Cardiac fibroblast (primary cell): ENCODE measurements at regions not wholly inside any gene's neighbourhood (a gene's known extent, or its start where the extent isn't known, plus 50 kb on each side); places are given as distances from the start of the nearest gene placed in this dataset.

ENCODE experiments used
- DNase-seq, 2 donors: peaks; one replicate each; pipeline versions ENCODE4 v3.0.0 to v3.0.0-alpha.2; 2010; ENCODE audit warnings: low read depth in 2 of 2
- H3K4me3 ChIP-seq, 2 donors: replicated peaks in 1 of 2; 1 replicate in 1 of 2; 2 replicates in 1 of 2; pipeline ENCODE4 v1.5.1; 2011; ENCODE audit warnings: low read depth in 2 of 2, low read length in 2 of 2, mild to moderate bottlenecking in 2 of 2, moderate library complexity in 1 of 2
- CTCF ChIP-seq: IDR thresholded peaks from one replicate; pipeline ENCODE4 v1.5.1; 2011; ENCODE audit warnings: low read depth, mild to moderate bottlenecking, low read length, inconsistent platforms

- no peak for TF ChIP-seq CTCF
- H3K4me3 ChIP-seq: no peak overlapping the region
- no peak for DNase-seq
Observed at GRCh38 chr12:15033029-15033428, 60.2 kb downstream of the PDE6H start.

GRCh38 chr12:15033641-15034040 is 60.8 kb downstream of the PDE6H start:
- no peak for TF ChIP-seq CTCF
- no peak overlapping the region for H3K4me3 ChIP-seq
- no peak for DNase-seq

DNA sequence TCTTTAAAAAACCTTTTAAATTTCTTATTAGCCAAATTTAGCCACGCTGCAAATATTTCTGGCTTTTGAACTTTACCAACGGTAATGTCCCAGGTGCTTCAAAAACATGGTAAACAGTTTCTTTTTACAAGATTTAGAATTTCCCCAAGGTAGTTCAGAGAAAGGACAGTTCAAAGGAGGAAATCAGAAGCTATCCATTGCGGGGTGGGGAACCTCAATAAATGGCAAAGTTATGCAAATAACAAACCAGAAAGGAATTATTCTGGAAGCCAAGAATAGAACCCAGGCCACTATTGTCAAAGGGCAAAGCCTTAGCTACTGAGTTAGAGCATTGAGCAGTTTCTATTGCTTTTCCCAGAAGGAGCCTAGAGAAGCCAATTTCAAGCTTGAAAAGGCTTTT is 62.3 kb downstream of the PDE6H start:
- H3K4me3 ChIP-seq: no peak overlapping the region
- no peak for TF ChIP-seq CTCF

GRCh38 chr12:15037091-15037687 is 64.3 kb downstream of the PDE6H start:
- TF ChIP-seq CTCF: no peak
- DNase-seq: no peak

More for the DNA sequence above, 62.3 kb downstream of the PDE6H start:
- DNase-seq: no peak

GRCh38 chr12:15038137-15038536 is 65.3 kb downstream of the PDE6H start:
- DNase-seq: no peak
- no peak for TF ChIP-seq CTCF
- H3K4me3 ChIP-seq: no peak overlapping the region

More at GRCh38 chr12:15037091-15037687, 64.3 kb downstream of the PDE6H start:
- no peak overlapping the region for H3K4me3 ChIP-seq

DNA sequence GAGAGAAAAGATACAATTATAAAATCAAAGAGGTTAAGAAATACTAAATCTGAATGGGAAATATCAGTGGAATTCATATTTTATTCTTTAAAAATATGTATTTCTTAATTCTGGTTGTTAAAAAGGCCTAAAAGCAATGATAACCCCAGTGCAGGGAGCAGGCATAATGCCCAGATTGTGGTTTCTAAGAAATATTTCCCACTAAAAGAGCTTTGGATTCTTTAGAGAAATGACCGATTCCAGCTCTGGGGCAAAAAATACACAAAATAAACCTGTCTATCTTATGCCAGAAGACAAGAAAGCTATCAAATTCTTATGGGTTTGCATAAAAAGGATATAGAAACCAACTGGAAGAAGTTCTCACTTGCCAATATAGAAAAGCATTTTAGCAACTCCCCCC is 71.6 kb downstream of the PDE6H start:
- no peak for TF ChIP-seq CTCF
- DNase-seq: peak; percentile 28 to 41
- H3K4me3 ChIP-seq: no peak overlapping the region

- no peak for DNase-seq
- no peak for TF ChIP-seq CTCF
- no peak overlapping the region for H3K4me3 ChIP-seq
Observed at GRCh38 chr12:15045451-15045850, 72.6 kb downstream of the PDE6H start.
